Cardiac fibroblast (primary cell): ENCODE measurements at regions not wholly inside any gene's neighbourhood (a gene's known extent, or its start where the extent isn't known, plus 50 kb on each side); places are given as distances from the start of the nearest gene placed in this dataset.

Experiments used
- DNase-seq, 2 donors: peaks; one replicate each; pipeline versions ENCODE4 v3.0.0 to v3.0.0-alpha.2; 2010; ENCODE audit warnings: low read depth in 2 of 2
- H3K4me3 ChIP-seq, 2 donors: replicated peaks in 1 of 2; 1 replicate in 1 of 2; 2 replicates in 1 of 2; pipeline ENCODE4 v1.5.1; 2011; ENCODE audit warnings: low read depth in 2 of 2, low read length in 2 of 2, mild to moderate bottlenecking in 2 of 2, moderate library complexity in 1 of 2
- TF ChIP-seq, protein P1 (sequence below): IDR thresholded peaks from one replicate; pipeline ENCODE4 v1.5.1; 2011; ENCODE audit warnings: low read depth, mild to moderate bottlenecking, low read length, inconsistent platforms

DNA sequence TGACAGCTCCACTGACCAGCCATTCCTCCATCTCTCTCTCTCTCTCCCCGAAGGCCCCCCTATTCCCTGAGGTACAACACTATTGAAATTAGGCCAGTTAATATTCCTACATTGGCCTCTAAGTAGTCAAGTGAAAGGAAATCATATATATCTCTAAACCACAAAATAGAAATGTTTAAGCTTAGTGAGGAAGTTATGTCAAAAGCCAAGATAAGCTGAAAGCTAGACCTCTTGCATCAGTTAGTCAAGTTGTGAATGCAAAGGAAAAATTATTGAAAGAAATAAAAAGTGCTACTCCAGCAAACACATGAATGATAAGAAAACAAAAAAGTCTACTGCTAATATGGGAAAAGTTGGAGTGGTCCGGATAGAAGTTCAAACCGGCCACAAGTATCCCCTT lies 301.3 kb upstream of the RBMS1 start:
- TF ChIP-seq, protein P1, sequence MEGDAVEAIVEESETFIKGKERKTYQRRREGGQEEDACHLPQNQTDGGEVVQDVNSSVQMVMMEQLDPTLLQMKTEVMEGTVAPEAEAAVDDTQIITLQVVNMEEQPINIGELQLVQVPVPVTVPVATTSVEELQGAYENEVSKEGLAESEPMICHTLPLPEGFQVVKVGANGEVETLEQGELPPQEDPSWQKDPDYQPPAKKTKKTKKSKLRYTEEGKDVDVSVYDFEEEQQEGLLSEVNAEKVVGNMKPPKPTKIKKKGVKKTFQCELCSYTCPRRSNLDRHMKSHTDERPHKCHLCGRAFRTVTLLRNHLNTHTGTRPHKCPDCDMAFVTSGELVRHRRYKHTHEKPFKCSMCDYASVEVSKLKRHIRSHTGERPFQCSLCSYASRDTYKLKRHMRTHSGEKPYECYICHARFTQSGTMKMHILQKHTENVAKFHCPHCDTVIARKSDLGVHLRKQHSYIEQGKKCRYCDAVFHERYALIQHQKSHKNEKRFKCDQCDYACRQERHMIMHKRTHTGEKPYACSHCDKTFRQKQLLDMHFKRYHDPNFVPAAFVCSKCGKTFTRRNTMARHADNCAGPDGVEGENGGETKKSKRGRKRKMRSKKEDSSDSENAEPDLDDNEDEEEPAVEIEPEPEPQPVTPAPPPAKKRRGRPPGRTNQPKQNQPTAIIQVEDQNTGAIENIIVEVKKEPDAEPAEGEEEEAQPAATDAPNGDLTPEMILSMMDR, result no peak
- no peak overlapping the region for H3K4me3 ChIP-seq
- peak in 1 of 2 donors; percentile 26 for DNase-seq

DNA sequence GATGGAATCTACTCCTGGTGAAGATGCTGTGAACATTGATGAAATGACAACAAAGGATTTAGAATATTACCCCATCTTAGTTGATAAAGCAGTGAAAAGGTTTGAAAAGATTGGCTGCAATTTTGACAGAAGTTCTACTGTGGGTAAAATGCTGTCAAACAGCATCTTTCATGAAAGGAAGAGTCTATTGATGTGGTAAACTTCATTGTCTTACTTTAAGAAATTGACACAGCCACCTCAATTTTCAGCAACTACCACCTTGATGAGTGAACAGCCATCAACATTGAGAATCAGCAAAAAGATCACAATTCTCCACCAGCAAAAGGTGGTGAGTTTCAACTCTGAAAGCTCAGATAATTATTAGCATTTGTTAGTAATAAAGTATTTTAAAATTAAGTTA lies 310.3 kb upstream of the RBMS1 start:
- TF ChIP-seq, protein P1, result no peak
- no peak for DNase-seq
- no peak overlapping the region for H3K4me3 ChIP-seq

DNA sequence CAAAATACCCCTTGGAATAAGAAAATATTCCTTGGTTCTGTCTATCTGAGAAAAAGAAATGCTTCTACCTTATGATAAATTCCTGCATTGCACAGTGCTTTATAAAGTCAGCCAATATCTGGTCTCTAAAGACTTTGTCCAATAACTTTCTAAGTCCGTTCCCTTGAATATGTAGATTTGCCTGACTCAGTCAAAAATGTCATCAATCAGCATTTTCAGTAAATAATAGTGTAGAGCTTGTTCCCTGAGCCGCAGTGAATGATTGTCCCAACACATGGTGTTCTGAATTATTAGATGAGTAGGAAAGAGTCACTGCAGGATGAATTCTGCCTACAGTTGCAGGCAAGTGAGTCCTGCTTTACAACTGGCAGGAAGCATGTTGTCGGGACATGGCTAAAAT lies 316.8 kb upstream of the RBMS1 start:
- no peak for DNase-seq
- TF ChIP-seq, protein P1, result no peak
- H3K4me3 ChIP-seq, result no peak overlapping the region

DNA sequence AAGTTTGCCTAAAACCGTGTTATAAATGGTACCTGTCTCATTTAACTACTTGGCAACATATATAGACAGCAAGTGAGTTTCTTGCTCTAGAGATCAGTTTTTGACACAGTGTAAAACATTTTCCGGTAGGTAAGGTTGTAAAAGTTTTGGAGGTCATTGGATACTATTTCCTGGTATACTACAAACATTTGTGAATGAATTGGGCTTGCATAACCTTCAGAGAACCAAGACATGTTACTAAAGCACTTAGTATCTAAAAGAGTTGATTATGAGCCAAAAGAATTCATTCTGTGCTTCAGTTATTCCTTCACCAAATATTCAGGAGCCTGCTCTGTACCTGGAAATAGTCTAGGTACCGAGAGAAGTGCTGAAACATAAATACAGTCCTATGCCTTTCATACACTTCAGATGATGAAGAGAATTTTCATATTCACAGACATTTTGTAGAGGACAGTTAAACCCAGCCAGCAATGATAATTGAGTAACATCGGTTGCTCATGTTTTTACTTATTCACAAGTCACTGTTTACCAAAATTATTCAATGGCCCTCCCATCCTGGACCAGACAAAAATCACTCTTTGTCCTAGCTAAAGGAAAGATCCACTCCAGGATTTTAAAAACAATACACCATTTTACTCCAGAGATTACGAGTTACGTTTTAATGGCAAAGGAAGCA lies 319.4 kb upstream of the RBMS1 start:
- TF ChIP-seq, protein P1, result no peak
- no peak overlapping the region for H3K4me3 ChIP-seq
- peak in 1 of 2 donors; percentile 4 for DNase-seq

DNA sequence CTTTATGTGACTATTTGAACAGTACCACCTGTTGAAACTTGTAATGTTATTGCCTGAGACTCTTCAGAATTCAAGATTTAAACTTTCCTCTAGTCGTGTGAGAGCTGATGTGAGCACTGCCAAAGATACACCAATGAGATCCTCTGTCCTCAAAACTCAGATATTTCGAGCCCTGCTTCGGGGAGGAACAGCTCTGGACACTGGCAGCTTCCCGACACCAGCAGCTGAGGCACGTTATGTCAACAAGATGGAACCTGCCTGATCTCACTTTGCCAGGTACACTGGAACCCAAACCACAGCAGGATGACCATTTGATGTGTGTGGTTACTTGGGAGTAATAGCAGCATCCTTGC lies 319.9 kb upstream of the RBMS1 start:
- DNase-seq, result no peak
- TF ChIP-seq, protein P1, result no peak
- no peak overlapping the region for H3K4me3 ChIP-seq

DNA sequence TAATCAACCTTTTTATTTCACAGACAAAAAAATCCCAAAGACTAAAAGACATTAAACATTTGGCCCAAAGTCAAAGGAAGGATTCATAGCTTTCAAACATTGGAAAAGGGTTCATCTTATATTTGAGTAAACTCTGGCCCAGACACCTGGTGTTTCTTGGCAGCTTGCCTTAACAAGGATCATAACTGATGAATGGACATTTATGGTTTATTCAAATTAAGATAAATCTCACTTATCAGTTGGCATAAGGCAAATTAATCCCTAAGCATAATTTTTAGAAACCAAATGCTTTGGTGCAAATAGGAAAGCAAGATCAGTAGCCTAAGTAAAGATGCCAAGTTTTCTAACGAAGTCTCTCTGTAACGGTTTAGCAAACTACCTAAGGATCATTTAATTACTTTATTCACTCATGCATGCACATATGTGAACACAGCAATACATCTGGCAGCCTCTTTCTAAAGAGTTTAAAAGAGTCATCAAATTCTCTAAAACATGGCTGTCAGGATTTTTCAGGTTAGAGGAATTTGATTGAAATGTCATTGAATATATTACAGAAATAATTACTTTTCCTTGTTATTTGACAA lies 323.4 kb upstream of the RBMS1 start:
- TF ChIP-seq, protein P1, result no peak
- H3K4me3 ChIP-seq, result no peak overlapping the region

DNA sequence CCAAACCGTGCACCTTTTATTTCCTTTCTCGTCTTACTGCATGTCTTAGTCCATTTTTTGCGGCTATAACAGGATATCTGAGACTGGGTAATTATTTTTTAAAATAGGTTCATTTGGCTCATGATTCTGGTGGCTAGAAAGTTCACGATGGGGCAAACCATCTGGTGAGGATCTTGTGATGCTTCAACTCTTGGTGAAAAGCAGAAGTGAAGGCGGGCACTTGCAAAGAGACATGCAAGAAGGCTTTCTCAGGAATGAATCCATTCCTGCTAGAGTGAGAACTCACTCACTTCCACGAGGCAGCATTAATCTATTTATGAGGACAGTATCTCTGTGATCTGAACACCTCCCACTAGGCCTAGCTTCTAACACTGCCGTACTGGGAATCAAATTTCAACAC lies 327.1 kb upstream of the RBMS1 start:
- no peak for DNase-seq
- no peak overlapping the region for H3K4me3 ChIP-seq
- TF ChIP-seq, protein P1, result no peak

More for the DNA sequence above, 323.4 kb upstream of the RBMS1 start:
- no peak for DNase-seq
